Ishikawa (cell line): ENCODE measurements at regions not wholly inside any gene's neighbourhood (a gene's known extent, or its start where the extent isn't known, plus 50 kb on each side); places are given as distances from the start of the nearest gene placed in this dataset.

Experiments
- CEBPB ChIP-seq: IDR thresholded peaks from 2 replicates; pipeline ENCODE4 v1.6.1; 2012
- CREB1 ChIP-seq: IDR thresholded peaks from 2 replicates; pipeline ENCODE4 v1.6.1; 2012; ENCODE audit warnings: low read depth
- EGR1 ChIP-seq: IDR thresholded peaks from 2 replicates; pipeline ENCODE4 v1.6.1; 2012
- EP300 ChIP-seq: IDR thresholded peaks from 2 replicates; pipeline ENCODE4 v1.6.1; 2012; ENCODE audit warnings: borderline replicate concordance
- FOXM1 ChIP-seq: IDR thresholded peaks from 2 replicates; pipeline ENCODE4 v1.6.1; 2012; ENCODE audit warnings: low read depth, borderline replicate concordance
- NFIC ChIP-seq: IDR thresholded peaks from 2 replicates; pipeline ENCODE4 v1.6.1; 2012
- TAF1 ChIP-seq: IDR thresholded peaks from 2 replicates; pipeline ENCODE4 v1.6.1; 2012; ENCODE audit warnings: low read depth, mild to moderate bottlenecking
- TEAD4 ChIP-seq: IDR thresholded peaks from 2 replicates; pipeline ENCODE4 v1.6.1; 2012
- YY1 ChIP-seq: IDR thresholded peaks from 2 replicates; pipeline ENCODE4 v1.6.1; 2012; ENCODE audit warnings: low read depth
- ZBTB7A ChIP-seq: IDR thresholded peaks from 2 replicates; pipeline ENCODE4 v1.6.1; 2012; ENCODE audit warnings: low read depth
- TF ChIP-seq, protein P1 (sequence below): IDR thresholded peaks from 2 replicates; pipeline ENCODE4 v1.6.1; 2012; ENCODE audit warnings: low read depth, mild to moderate bottlenecking
- TF ChIP-seq, protein P2 (sequence below): IDR thresholded peaks from 2 replicates; pipeline ENCODE4 v1.6.1; 2012
- TF ChIP-seq, protein P3 (sequence below): IDR thresholded peaks from 2 replicates; pipeline ENCODE4 v1.6.1; 2012

DNA sequence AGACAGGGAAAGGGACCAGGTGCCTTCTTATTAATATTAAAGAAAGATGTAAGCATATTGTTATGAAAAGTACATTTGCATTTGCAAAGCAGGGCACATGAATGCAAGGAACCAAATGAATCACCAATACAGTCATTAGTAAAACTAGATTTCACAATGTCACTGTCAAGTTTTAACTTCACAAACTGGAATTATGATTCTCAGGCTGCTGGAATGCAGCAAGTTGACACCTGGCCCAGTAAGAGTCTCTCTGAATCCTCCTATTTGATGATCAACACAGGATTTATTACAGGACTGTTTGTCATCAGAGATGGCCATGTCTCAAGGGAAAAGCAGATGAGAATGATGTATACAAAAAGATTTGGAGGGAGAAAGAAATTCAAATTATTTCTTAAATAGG is 72.9 kb upstream of the STK39 start:
- no peak for TF ChIP-seq EP300
- no peak for TF ChIP-seq TAF1
- TF ChIP-seq, protein P1, sequence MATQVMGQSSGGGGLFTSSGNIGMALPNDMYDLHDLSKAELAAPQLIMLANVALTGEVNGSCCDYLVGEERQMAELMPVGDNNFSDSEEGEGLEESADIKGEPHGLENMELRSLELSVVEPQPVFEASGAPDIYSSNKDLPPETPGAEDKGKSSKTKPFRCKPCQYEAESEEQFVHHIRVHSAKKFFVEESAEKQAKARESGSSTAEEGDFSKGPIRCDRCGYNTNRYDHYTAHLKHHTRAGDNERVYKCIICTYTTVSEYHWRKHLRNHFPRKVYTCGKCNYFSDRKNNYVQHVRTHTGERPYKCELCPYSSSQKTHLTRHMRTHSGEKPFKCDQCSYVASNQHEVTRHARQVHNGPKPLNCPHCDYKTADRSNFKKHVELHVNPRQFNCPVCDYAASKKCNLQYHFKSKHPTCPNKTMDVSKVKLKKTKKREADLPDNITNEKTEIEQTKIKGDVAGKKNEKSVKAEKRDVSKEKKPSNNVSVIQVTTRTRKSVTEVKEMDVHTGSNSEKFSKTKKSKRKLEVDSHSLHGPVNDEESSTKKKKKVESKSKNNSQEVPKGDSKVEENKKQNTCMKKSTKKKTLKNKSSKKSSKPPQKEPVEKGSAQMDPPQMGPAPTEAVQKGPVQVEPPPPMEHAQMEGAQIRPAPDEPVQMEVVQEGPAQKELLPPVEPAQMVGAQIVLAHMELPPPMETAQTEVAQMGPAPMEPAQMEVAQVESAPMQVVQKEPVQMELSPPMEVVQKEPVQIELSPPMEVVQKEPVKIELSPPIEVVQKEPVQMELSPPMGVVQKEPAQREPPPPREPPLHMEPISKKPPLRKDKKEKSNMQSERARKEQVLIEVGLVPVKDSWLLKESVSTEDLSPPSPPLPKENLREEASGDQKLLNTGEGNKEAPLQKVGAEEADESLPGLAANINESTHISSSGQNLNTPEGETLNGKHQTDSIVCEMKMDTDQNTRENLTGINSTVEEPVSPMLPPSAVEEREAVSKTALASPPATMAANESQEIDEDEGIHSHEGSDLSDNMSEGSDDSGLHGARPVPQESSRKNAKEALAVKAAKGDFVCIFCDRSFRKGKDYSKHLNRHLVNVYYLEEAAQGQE: no peak
- TF ChIP-seq YY1: no peak
- no peak for TF ChIP-seq TEAD4
- TF ChIP-seq, protein P2, sequence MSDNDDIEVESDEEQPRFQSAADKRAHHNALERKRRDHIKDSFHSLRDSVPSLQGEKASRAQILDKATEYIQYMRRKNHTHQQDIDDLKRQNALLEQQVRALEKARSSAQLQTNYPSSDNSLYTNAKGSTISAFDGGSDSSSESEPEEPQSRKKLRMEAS: no peak
- TF ChIP-seq EGR1: no peak
- no peak for TF ChIP-seq ZBTB7A
- TF ChIP-seq, protein P3, sequence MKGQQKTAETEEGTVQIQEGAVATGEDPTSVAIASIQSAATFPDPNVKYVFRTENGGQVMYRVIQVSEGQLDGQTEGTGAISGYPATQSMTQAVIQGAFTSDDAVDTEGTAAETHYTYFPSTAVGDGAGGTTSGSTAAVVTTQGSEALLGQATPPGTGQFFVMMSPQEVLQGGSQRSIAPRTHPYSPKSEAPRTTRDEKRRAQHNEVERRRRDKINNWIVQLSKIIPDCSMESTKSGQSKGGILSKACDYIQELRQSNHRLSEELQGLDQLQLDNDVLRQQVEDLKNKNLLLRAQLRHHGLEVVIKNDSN: no peak
- no peak for TF ChIP-seq NFIC
- TF ChIP-seq FOXM1: no peak
- TF ChIP-seq CREB1: no peak
- TF ChIP-seq CEBPB: no peak
